ENCODE measurements at regions not wholly inside any gene's neighbourhood (a gene's known extent, or its start where the extent isn't known, plus 50 kb on each side); places are given as distances from the start of the nearest gene placed in this dataset.

GRCh38 chr12:131391399-131391798 lies 319.5 kb upstream of the SFSWAP start:
- TF ChIP-seq CTCF (conservative IDR thresholded peaks at IDR 0.05; ENCODE audit: low read depth, low read length) (no peak), CEBPB (IDR thresholded peaks at IDR 0.05; ENCODE audit: low read depth, low read length) (no peak), SMC3 (IDR thresholded peaks at IDR 0.05; ENCODE audit: low read depth, low read length) (no peak), POLR2A (IDR thresholded peaks at IDR 0.05; ENCODE audit: low read depth, low read length) (no peak), MAZ (IDR thresholded peaks at IDR 0.05; ENCODE audit: borderline replicate concordance, low read depth, low read length) (no peak), RFX5 (IDR thresholded peaks at IDR 0.05; ENCODE audit: low read depth, low read length) (no peak), RCOR1 (IDR thresholded peaks at IDR 0.05; ENCODE audit: insufficient replicate concordance, low read length) (no peak), MAFK (IDR thresholded peaks at IDR 0.05; ENCODE audit: low read depth, low read length) (no peak), BHLHE40 (IDR thresholded peaks at IDR 0.05; ENCODE audit: low read depth, low read length) (no peak), MXI1 (IDR thresholded peaks at IDR 0.05; ENCODE audit: borderline replicate concordance, low read depth, low read length) (no peak), RAD21 (IDR thresholded peaks at IDR 0.05; ENCODE audit: low read length) (no peak), USF2 (IDR thresholded peaks at IDR 0.05; ENCODE audit: low read depth, low read length) (no peak)

Data from IMR-90 (cell line).